ENCODE measurements at regions not wholly inside any gene's neighbourhood (a gene's known extent, or its start where the extent isn't known, plus 50 kb on each side); places are given as distances from the start of the nearest gene placed in this dataset.

DNA sequence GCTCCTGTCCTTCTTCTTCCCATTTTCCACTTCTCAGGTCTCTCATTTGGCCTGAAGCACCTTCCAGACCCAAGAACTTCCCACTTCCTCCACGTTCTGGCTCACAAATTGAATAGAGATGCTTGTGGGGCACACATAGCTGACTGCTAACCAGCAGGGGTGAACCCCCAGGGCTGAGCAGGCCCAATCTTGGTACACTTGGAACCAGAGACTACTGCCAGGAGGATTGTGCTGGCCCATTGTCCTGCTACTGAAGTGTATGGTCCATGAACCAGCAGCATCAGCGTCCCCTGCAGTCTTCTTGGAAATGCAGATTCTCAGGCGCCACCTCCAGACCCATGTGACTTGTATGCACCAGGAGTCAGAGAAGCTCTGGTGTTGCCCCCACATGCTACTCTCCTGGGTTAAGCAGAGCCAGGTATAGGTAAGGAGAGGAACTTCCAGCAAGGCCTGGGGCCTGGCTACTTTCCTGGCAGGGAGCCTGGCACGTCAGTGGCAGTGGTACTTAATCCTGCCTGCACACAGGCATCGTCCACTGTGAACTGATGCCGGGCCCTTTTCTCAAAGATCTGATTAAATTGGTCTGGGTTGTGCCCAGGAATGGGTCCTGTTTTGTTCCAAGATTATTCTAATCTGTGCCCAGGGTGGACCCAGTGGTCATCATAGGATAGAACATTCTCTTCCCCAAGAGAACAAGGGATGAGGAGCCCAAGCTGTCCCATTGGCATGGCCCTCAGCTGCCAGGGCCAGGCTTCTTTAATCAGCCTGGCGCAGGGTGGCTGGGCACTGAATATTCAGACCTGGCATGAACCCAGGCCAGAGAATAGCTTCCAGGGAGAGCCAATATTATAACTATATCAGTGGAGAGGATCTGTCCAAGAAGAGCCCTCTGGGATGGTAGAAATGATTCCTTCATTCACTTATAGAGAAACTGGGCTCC, 248.7 kb downstream of the SOX11 start:
- TF ChIP-seq ARNTL (CRISPR knock-in tag; IDR thresholded peaks at IDR 0.05; ENCODE audit: borderline replicate concordance, low read depth) (no peak), RARB (CRISPR knock-in tag; IDR thresholded peaks at IDR 0.05) (no peak), TOX (CRISPR knock-in tag; IDR thresholded peaks at IDR 0.05; ENCODE audit: borderline replicate concordance) (no peak)

All from SK-N-SH treated with all-trans-retinoic acid at 6 μM for 48 hours (cell line).